Esophagus squamous epithelium (tissue), 5 donors: ENCODE measurements at regions not wholly inside any gene's neighbourhood (a gene's known extent, or its start where the extent isn't known, plus 50 kb on each side); places are given as distances from the start of the nearest gene placed in this dataset.

ENCODE experiments used
- DNase-seq: peaks from one replicate; lab custom pipeline; 2025; lab: John Stamatoyannopoulos, UW
- H3K27ac ChIP-seq, 4 donors: fragments of 200-600 bp; sonication (generic); one replicate each; pipeline ENCODE4 v1.5.1; 2016 to 2019; ENCODE audit warnings: mild to moderate bottlenecking in 1 of 4
- H3K27me3 ChIP-seq, 4 donors: fragments of 200-600 bp; sonication (generic); 1 replicate in 3 of 4; 2 replicates in 1 of 4; pipeline versions ENCODE4 v1.5.1 to v1.6.0; 2017 to 2021; ENCODE audit warnings: antibody characterized with exemption in 1 of 4
- H3K36me3 ChIP-seq, 3 donors: fragments of 200-600 bp; sonication (generic); one replicate each; pipeline ENCODE4 v1.5.1; 2016 to 2019
- H3K4me1 ChIP-seq, 3 donors: fragments of 200-600 bp; sonication (generic); one replicate each; pipeline ENCODE4 v1.5.1; 2017 to 2019
- H3K4me3 ChIP-seq, 4 donors: fragments of 200-600 bp; sonication (generic); 1 replicate in 3 of 4; 2 replicates in 1 of 4; pipeline ENCODE4 v1.5.1; 2016 to 2019; ENCODE audit warnings: mild to moderate bottlenecking in 2 of 4, moderate library complexity in 1 of 4
- H3K9me3 ChIP-seq, 3 donors: fragments of 200-600 bp; sonication (generic); one replicate each; pipeline ENCODE4 v1.5.1; 2016 to 2019
- CTCF ChIP-seq, 6 experiments: fragments of 450-650 bp in 4 of 6; fragments of 200-600 bp in 2 of 6; sonication (generic) in 2 of 6; IDR thresholded peaks; one replicate each; pipeline ENCODE4 v1.5.1; 2016 to 2019; ENCODE audit warnings: antibody characterized with exemption in 6 of 6, mild to moderate bottlenecking in 4 of 6, moderate library complexity in 4 of 6
- POLR2A ChIP-seq, 4 donors: fragments of 450-650 bp; IDR thresholded peaks; one replicate each; pipeline ENCODE4 v1.6.1; 2017; ENCODE audit warnings: antibody characterized with exemption in 4 of 4, mild to moderate bottlenecking in 4 of 4, moderate library complexity in 3 of 4
- WGBS, 2 donors: methylation state at CpG; one replicate each; pipeline ENCODE4 v1.1.5; 2018; 5-methylcytosine and 5-hydroxymethylcytosine counted together
- intact Hi-C: fragments of 100-400 bp; cut with DNase I; formaldehyde crosslinking; loops from one replicate; pipeline ENCODE4 v1.15.0; 2022
- donor health status: DM: yes; HTN: yes; CAD: no.

DNA sequence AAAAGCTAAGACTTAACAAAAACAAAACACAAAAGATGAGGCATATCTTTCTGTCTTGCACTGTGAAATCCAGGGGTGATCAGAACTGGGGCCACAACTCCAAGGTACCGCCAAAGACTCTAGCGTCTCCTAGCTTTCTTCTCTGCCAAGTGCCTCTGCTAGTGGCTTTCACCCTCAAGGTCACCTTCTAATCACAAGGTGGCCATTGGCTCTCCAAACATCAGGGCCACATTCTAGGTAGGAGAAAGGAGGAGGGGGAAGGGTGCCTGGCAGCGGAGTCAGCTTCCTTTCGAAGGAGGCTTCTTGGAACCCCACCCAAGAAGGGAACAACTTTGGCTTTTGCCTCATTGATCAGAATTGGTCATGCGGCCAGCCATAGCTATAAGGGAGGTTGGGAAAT lies 168.8 kb upstream of the SMAD3 start:
- no peak for TF ChIP-seq POLR2A (IDR thresholded peaks at IDR 0.05)
- TF ChIP-seq CTCF (IDR thresholded peaks at IDR 0.05) = no peak
- Histone ChIP-seq H3K4me3 (no peak overlapping the region), H3K9me3 (no peaks in the 10 kb centered on the region), H3K36me3 (no peaks in the 10 kb centered on the region), H3K27me3 (no peaks in the 10 kb centered on the region), H3K27ac (no peak overlapping the region), H3K4me1 (no peaks in the 10 kb centered on the region)
- intact Hi-C loops = no loop called here
- no peak for DNase-seq
- 94 to 96% methylated on average over 5 of the region's 5 CpGs for WGBS, 2 donors

DNA sequence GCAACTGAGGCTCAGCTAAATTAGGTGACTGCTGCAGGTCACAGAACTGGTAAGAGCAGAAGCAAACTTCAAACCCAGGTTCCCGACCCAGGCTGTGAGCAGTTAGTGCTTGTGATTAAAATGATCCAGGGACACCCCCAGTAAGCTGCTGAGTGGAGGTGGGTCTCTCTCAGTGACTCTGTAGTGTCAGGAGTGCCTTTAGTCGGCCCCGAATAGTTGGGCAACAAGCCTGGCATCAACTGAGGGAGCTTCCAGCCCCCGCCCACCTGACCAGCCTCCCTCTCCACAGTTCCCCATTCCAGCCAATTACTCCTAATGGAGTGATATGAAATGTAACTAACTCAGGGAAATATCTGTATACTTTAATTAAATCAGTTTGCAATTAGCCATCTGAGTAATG lies 168.0 kb upstream of the SMAD3 start:
- Histone ChIP-seq H3K4me1 (no peaks in the 10 kb centered on the region), H3K27ac (no peak overlapping the region), H3K9me3 (no peaks in the 10 kb centered on the region), H3K4me3 (no peak overlapping the region), H3K36me3 (no peaks in the 10 kb centered on the region), H3K27me3 (no peaks in the 10 kb centered on the region)
- no peak for TF ChIP-seq CTCF (IDR thresholded peaks at IDR 0.05)
- no peak for TF ChIP-seq POLR2A (IDR thresholded peaks at IDR 0.05)
- WGBS, 2 donors = 55 to 63% methylated on average over 4 of the region's 4 CpGs
- DNase-seq = no peak
- intact Hi-C loops = no loop called here

- TF ChIP-seq CTCF (IDR thresholded peaks at IDR 0.05) = no peak
- TF ChIP-seq POLR2A (IDR thresholded peaks at IDR 0.05) = no peak
- H3K27me3 ChIP-seq = no peaks in the 10 kb centered on the region
- no peak overlapping the region for H3K4me3 ChIP-seq
- no peak for DNase-seq
- H3K9me3 ChIP-seq = no peaks in the 10 kb centered on the region
- intact Hi-C loops = no loop called here
- H3K4me1 ChIP-seq = no peaks in the 10 kb centered on the region
- 73 to 77% methylated on average over 5 of the region's 5 CpGs for WGBS, 2 donors
- H3K27ac ChIP-seq = no peak overlapping the region
- H3K36me3 ChIP-seq = no peaks in the 10 kb centered on the region
Observed at GRCh38 chr15:66897971-66898370, 167.4 kb upstream of the SMAD3 start.

GRCh38 chr15:66898656-66899386 lies 166.6 kb upstream of the SMAD3 start:
- intact Hi-C loops = no loop called here
- no peak for TF ChIP-seq POLR2A (IDR thresholded peaks at IDR 0.05)
- TF ChIP-seq CTCF (IDR thresholded peaks at IDR 0.05) = no peak
- Histone ChIP-seq H3K36me3 (no peaks in the 10 kb centered on the region), H3K9me3 (no peaks in the 10 kb centered on the region), H3K27ac (no peak overlapping the region), H3K4me3 (no peak overlapping the region), H3K4me1 (no peaks in the 10 kb centered on the region), H3K27me3 (no peaks in the 10 kb centered on the region)
- no peak for DNase-seq
- 79 to 94% methylated on average over 2 of the region's 5 CpGs for WGBS, 2 donors

DNA sequence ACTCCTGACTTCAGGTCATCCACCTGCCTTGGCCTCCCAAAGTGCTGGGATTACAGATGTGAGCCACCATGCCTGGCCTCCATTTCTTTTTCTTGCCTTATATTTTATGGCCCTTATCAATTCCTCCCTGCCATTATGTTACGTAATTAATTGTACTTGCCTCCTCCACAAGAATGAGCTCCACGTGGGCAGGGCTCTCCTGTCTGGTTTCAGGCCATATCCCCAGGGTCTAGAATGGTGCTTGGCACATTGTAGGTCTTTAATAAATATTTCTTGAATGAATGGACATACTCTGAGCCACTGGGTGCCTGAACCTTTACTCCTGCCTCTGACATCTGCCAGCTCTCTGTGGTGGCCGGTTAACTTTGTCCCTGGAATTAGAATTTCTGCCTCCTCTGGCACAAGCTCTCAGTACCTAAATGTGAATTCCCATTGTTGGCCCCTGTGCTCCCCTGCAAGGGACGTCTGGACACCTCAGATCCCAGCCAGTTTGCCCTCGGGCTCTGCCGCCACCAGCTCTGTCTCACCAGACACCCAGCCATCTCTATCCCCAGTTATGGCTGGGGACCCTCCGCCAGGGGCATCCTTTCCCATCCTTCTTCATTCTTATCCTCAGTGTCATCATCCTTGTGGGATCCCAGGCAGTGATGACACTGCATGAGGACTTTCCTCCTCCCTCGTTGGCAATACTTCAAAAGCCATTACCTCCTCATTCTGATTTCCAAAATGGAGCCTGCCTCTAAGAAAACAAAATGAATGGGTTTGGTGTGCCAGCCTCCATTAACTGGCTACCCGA lies 165.6 kb upstream of the SMAD3 start:
- H3K4me1 ChIP-seq = no peaks in the 10 kb centered on the region
- H3K36me3 ChIP-seq = no peaks in the 10 kb centered on the region
- 75 to 83% methylated on average over 9 of the region's 9 CpGs for WGBS, 2 donors
- H3K27me3 ChIP-seq = no peaks in the 10 kb centered on the region
- H3K27ac ChIP-seq = no peak overlapping the region
- no peak for TF ChIP-seq CTCF (IDR thresholded peaks at IDR 0.05)
- no peak for TF ChIP-seq POLR2A (IDR thresholded peaks at IDR 0.05)
- H3K9me3 ChIP-seq = no peaks in the 10 kb centered on the region
- DNase-seq = no peak
- H3K4me3 ChIP-seq = no peak overlapping the region
- intact Hi-C loops = no loop called here
